GM12801 (cell line): ENCODE measurements at regions not wholly inside any gene's neighbourhood (a gene's known extent, or its start where the extent isn't known, plus 50 kb on each side); places are given as distances from the start of the nearest gene placed in this dataset.

Experiments
- CTCF ChIP-seq: IDR thresholded peaks from one replicate; pipeline ENCODE4 v1.5.1; 2011; ENCODE audit warnings: control low read depth; ENCODE audit not compliant: insufficient read length; ENCODE audit errors: extremely low read depth

- no peak for TF ChIP-seq CTCF
These were observed 116.1 kb upstream of the FSTL4 start for GRCh38 chr5:133728475-133728874.

GRCh38 chr5:133727636-133728035, 115.3 kb upstream of the FSTL4 start:
- TF ChIP-seq CTCF: no peak

- TF ChIP-seq CTCF: no peak
These were observed 111.5 kb upstream of the FSTL4 start for GRCh38 chr5:133723651-133724366.

GRCh38 chr5:133723126-133723525, 110.8 kb upstream of the FSTL4 start:
- no peak for TF ChIP-seq CTCF

- TF ChIP-seq CTCF: no peak
These were observed 109.0 kb upstream of the FSTL4 start for GRCh38 chr5:133721365-133721764.

- TF ChIP-seq CTCF: no peak
These were observed 106.1 kb upstream of the FSTL4 start for GRCh38 chr5:133718457-133718856.

- no peak for TF ChIP-seq CTCF
These were observed 104.3 kb upstream of the FSTL4 start for GRCh38 chr5:133716532-133717183.
